Smooth muscle cell (in vitro differentiated cells): ENCODE measurements at regions not wholly inside any gene's neighbourhood (a gene's known extent, or its start where the extent isn't known, plus 50 kb on each side); places are given as distances from the start of the nearest gene placed in this dataset.

ENCODE experiments used
- DNase-seq: peaks from one replicate; lab custom pipeline; 2025; ENCODE audit not compliant: unreplicated experiment; lab: John Stamatoyannopoulos, UW
- H2AFZ ChIP-seq: fragments of 200-600 bp; sonication (generic); 2 replicates; pipeline ENCODE4 v1.6.0; 2016; ENCODE audit warnings: antibody characterized with exemption, low read depth, mild to moderate bottlenecking
- H3F3A ChIP-seq: fragments of 200-600 bp; sonication (generic); 2 replicates; pipeline ENCODE4 v1.6.0; 2017; ENCODE audit warnings: antibody characterized with exemption, low read depth
- H3K27ac ChIP-seq: fragments of 200-600 bp; sonication (generic); 2 replicates; pipeline ENCODE4 v1.5.1; 2016; ENCODE audit warnings: low read depth, mild to moderate bottlenecking
- H3K27me3 ChIP-seq: fragments of 200-600 bp; sonication (generic); 2 replicates; pipeline ENCODE4 v1.6.1; 2016; ENCODE audit warnings: low read depth, mild to moderate bottlenecking
- H3K36me3 ChIP-seq: fragments of 200-600 bp; sonication (generic); 2 replicates; pipeline ENCODE4 v1.5.1; 2016; ENCODE audit warnings: low read depth
- H3K4me1 ChIP-seq: fragments of 200-600 bp; sonication (generic); 2 replicates; pipeline ENCODE4 v1.5.1; 2016; ENCODE audit warnings: low read depth
- H3K4me2 ChIP-seq: fragments of 200-600 bp; sonication (generic); 2 replicates; pipeline ENCODE4 v1.6.0; 2016; ENCODE audit warnings: mild to moderate bottlenecking
- H3K4me3 ChIP-seq: fragments of 200-600 bp; sonication (generic); 2 replicates; pipeline ENCODE4 v1.5.1; 2016; ENCODE audit warnings: mild to moderate bottlenecking
- H3K79me2 ChIP-seq: fragments of 200-600 bp; sonication (generic); 2 replicates; pipeline ENCODE4 v1.6.0; 2016; ENCODE audit warnings: low read depth, mild to moderate bottlenecking
- H3K9ac ChIP-seq: fragments of 200-600 bp; sonication (generic); 2 replicates; pipeline ENCODE4 v1.6.0; 2016; ENCODE audit warnings: low read depth
- H3K9me3 ChIP-seq: fragments of 200-600 bp; sonication (generic); replicated peaks from 2 replicates; pipeline ENCODE4 v1.5.1; 2016; ENCODE audit warnings: low read depth
- H4K20me1 ChIP-seq: fragments of 200-600 bp; sonication (generic); 2 replicates; pipeline ENCODE4 v1.6.0; 2016; ENCODE audit warnings: low read depth
- WGBS: methylation state at CpG from one replicate; pipeline ENCODE4 v1.1.7; 2016; ENCODE audit warnings: low lambda C conversion rate; 5-methylcytosine and 5-hydroxymethylcytosine counted together
- TF ChIP-seq, protein P1 (sequence below): fragments of 200-600 bp; sonication (generic); IDR thresholded peaks from 2 replicates; pipeline ENCODE4 v1.5.1; 2017; ENCODE audit warnings: borderline replicate concordance, mild to moderate bottlenecking, antibody characterized with exemption; ENCODE audit not compliant: insufficient read depth, poor library complexity, severe bottlenecking

DNA sequence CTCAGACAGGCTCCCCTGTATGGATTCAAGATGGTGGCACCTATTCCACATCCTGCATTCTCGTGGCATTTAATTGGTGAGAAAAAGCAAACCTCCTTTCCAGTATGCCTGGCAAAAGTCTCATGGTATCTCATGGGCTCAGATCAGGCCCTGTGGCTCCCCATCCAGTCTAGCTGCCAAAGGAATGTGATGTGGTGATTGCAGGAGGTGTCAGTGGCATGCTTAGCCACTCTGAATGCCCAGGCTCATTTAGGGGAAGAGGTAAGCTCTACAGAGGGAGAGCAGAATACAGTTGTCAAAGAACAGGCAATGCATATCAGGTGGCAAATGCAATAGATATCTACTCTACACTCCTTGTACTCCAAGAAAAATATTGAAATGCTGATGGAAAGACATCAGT, 146.7 kb downstream of the SPATA19 start:
- Histone ChIP-seq H3K9me3 (no peaks in the 10 kb centered on the region), H3K4me1 (no peaks in the 10 kb centered on the region), H3K4me2 (no peak overlapping the region), H3K27me3 (peaks cover 5% of the 10 kb centered on the region), H3K27ac (no peak overlapping the region), H3F3A (no peaks in the 10 kb centered on the region), H3K4me3 (no peak overlapping the region), H3K36me3 (no peaks in the 10 kb centered on the region), H3K9ac (no peak overlapping the region), H2AFZ (no peak overlapping the region), H3K79me2 (no peaks in the 10 kb centered on the region), H4K20me1 (no peaks in the 10 kb centered on the region)
- TF ChIP-seq, protein P1, sequence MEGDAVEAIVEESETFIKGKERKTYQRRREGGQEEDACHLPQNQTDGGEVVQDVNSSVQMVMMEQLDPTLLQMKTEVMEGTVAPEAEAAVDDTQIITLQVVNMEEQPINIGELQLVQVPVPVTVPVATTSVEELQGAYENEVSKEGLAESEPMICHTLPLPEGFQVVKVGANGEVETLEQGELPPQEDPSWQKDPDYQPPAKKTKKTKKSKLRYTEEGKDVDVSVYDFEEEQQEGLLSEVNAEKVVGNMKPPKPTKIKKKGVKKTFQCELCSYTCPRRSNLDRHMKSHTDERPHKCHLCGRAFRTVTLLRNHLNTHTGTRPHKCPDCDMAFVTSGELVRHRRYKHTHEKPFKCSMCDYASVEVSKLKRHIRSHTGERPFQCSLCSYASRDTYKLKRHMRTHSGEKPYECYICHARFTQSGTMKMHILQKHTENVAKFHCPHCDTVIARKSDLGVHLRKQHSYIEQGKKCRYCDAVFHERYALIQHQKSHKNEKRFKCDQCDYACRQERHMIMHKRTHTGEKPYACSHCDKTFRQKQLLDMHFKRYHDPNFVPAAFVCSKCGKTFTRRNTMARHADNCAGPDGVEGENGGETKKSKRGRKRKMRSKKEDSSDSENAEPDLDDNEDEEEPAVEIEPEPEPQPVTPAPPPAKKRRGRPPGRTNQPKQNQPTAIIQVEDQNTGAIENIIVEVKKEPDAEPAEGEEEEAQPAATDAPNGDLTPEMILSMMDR: no peak
- DNase-seq: no peak
- WGBS: 92% methylated on average over 1 of the region's 1 CpG

DNA sequence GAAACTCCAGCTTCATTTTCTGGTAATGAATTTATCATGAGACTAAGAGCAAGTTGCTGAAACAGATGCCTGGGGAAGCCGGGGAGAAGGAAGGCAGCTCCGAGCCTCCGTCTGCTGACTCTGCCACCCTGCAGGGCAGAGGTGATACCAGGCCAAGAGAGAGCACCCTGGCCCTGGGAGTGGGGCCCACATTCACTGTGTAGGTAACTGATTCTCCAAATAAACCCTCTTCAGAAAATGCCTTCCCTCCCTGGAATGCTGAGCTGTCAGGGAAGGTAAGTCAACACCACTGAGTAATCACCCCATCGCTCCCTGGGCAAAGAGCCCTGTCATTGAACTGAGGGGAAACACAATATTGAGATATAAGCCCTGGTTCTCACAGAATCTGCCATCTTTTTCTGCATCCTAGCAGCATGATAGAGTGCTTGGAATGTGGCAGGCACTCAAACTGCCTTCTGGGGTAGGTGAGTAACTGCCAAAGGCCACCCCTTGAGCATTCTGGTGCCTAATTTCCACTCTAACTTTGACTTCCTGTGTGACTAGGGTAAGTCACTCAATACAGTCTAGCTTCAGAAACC, 147.6 kb downstream of the SPATA19 start:
- TF ChIP-seq, protein P1: no peak
- no peak for DNase-seq
- WGBS: 94% methylated on average over 4 of the region's 4 CpGs

DNA sequence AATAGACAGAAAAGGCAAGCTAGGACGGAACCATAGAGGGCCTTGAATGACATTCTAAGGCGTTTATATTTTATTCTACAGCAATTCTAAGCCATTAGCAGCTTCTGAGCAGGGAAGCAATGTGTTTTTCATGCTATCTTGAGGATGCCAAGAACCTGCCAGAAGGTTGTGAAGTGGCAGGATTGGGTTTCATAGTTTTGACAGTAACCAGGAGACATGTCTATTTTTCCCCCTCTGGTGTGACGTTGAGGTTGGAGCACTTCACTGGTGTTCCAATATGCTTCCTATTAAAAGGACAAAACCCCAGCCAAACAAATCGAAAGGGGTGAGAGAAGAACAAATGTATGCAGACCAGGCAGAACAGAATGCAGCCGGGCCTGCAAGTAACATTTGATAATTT, 148.2 kb downstream of the SPATA19 start:
- H3K9me3 ChIP-seq: no peaks in the 10 kb centered on the region
- TF ChIP-seq, protein P1: no peak
- 89% methylated on average over 5 of the region's 5 CpGs for WGBS

More for the DNA sequence above, 147.6 kb downstream of the SPATA19 start:
- no peaks in the 10 kb centered on the region for H3K9me3 ChIP-seq
- no peak overlapping the region for H3K9ac ChIP-seq
- H3K79me2 ChIP-seq: no peaks in the 10 kb centered on the region
- H3K27ac ChIP-seq: no peak overlapping the region
- peaks cover 5% of the 10 kb centered on the region for H3K27me3 ChIP-seq
- no peak overlapping the region for H2AFZ ChIP-seq
- H4K20me1 ChIP-seq: no peaks in the 10 kb centered on the region
- no peak overlapping the region for H3K4me2 ChIP-seq
- no peak overlapping the region for H3K4me3 ChIP-seq
- no peaks in the 10 kb centered on the region for H3K4me1 ChIP-seq
- no peaks in the 10 kb centered on the region for H3K36me3 ChIP-seq
- no peaks in the 10 kb centered on the region for H3F3A ChIP-seq

DNA sequence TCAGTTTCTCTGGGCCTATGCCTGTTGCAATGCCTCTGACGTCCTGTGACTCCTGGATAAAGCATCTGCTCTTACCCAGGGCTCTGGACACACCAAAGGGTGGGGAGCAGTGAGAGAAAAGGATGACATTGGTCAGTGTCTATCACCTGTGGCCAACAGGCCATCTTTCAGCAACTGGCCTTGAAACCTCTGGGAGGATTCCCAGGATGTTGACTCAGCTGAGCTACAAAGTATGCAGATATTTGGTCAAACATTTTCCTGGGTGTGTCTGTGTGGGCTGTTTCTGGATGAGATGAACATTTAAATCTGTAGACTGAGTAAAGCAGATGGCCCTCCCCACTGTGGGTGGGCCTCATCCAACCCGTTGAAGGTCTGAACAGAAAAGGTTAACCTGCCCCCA, 149.9 kb downstream of the SPATA19 start:
- no peaks in the 10 kb centered on the region for H3K27me3 ChIP-seq
- WGBS: 74% methylated on average over 2 of the region's 2 CpGs
- no peaks in the 10 kb centered on the region for H3K9me3 ChIP-seq
- no peaks in the 10 kb centered on the region for H3K79me2 ChIP-seq
- no peak overlapping the region for H3K27ac ChIP-seq
- no peak overlapping the region for H2AFZ ChIP-seq
- no peaks in the 10 kb centered on the region for H3F3A ChIP-seq
- H3K4me1 ChIP-seq: no peaks in the 10 kb centered on the region
- no peak overlapping the region for H3K4me3 ChIP-seq
- H3K36me3 ChIP-seq: no peaks in the 10 kb centered on the region
- no peak for DNase-seq
- H3K4me2 ChIP-seq: no peak overlapping the region
- H4K20me1 ChIP-seq: no peaks in the 10 kb centered on the region
- TF ChIP-seq, protein P1: no peak
- no peak overlapping the region for H3K9ac ChIP-seq

More for the DNA sequence above, 148.2 kb downstream of the SPATA19 start:
- H3K4me3 ChIP-seq: no peak overlapping the region
- no peaks in the 10 kb centered on the region for H3K4me1 ChIP-seq
- H3K4me2 ChIP-seq: no peak overlapping the region
- no peak overlapping the region for H3K27ac ChIP-seq
- H3K36me3 ChIP-seq: no peaks in the 10 kb centered on the region
- no peak overlapping the region for H2AFZ ChIP-seq
- H4K20me1 ChIP-seq: no peaks in the 10 kb centered on the region
- DNase-seq: no peak
- no peaks in the 10 kb centered on the region for H3K79me2 ChIP-seq
- H3K27me3 ChIP-seq: no peaks in the 10 kb centered on the region
- no peaks in the 10 kb centered on the region for H3F3A ChIP-seq
- H3K9ac ChIP-seq: no peak overlapping the region
